HEK293 (cell line): ENCODE measurements at regions not wholly inside any gene's neighbourhood (a gene's known extent, or its start where the extent isn't known, plus 50 kb on each side); places are given as distances from the start of the nearest gene placed in this dataset.

Source experiments
- CTCF ChIP-seq: fragments of 450-650 bp; formaldehyde crosslinking; IDR thresholded peaks from 2 replicates; pipeline ENCODE4 v1.5.1; 2016; ENCODE audit warnings: missing biosample characterization, missing genetic modification characterization
- EGR2 ChIP-seq: fragments of 450-650 bp; formaldehyde crosslinking; IDR thresholded peaks from 2 replicates; pipeline ENCODE4 v1.5.1; 2016; ENCODE audit warnings: low read depth, missing biosample characterization, missing genetic modification characterization
- ZBTB17 ChIP-seq: fragments of 450-650 bp; formaldehyde crosslinking; IDR thresholded peaks from 2 replicates; pipeline ENCODE4 v1.5.1; 2016; ENCODE audit warnings: missing biosample characterization, missing genetic modification characterization
- ZBTB7A ChIP-seq: fragments of 450-650 bp; formaldehyde crosslinking; IDR thresholded peaks from 2 replicates; pipeline ENCODE4 v1.5.1; 2016; ENCODE audit warnings: low read depth, missing biosample characterization, missing genetic modification characterization
- ZNF670 ChIP-seq: fragments of 450-650 bp; formaldehyde crosslinking; IDR thresholded peaks from 2 replicates; pipeline ENCODE4 v1.5.1; 2016; ENCODE audit warnings: missing biosample characterization, missing genetic modification characterization, low read depth

- no peak for TF ChIP-seq ZBTB17 (tag by site-specific recombination)
- TF ChIP-seq ZBTB7A (tag by site-specific recombination) = no peak
- no peak for TF ChIP-seq ZNF670 (tag by site-specific recombination)
- no peak for TF ChIP-seq EGR2 (tag by site-specific recombination)
- no peak for TF ChIP-seq CTCF (tag by site-specific recombination)
Measured at GRCh38 chr5:36482812-36483211, 123.6 kb upstream of the SLC1A3 start.
